ENCODE measurements at regions not wholly inside any gene's neighbourhood (a gene's known extent, or its start where the extent isn't known, plus 50 kb on each side); places are given as distances from the start of the nearest gene placed in this dataset.

- H3K27ac ChIP-seq (ENCODE audit: low read depth, low read length): no peak overlapping the region
- no peak overlapping the region for H4K91ac ChIP-seq (ENCODE audit: low read depth, low read length)
- H3K18ac ChIP-seq (ENCODE audit: low read length): no peak overlapping the region
- H3K4ac ChIP-seq (ENCODE audit: low read depth, low read length): no peak overlapping the region
- no peak overlapping the region for H2AFZ ChIP-seq (ENCODE audit: insufficient read depth, low read length, poor library complexity)
- no peak overlapping the region for H4K8ac ChIP-seq (ENCODE audit: low read depth, low read length)
- no peak overlapping the region for H3K14ac ChIP-seq (ENCODE audit: low read length)
- H3K36me3 ChIP-seq (ENCODE audit: control insufficient read depth in 1 of 2, insufficient read depth in 2 of 2, low read length in 2 of 2): no peaks in the 10 kb centered on the region
- no peak overlapping the region for H3K9ac ChIP-seq (ENCODE audit: low read length)
- no peak overlapping the region for H4K12ac ChIP-seq (ENCODE audit: low read depth, low read length)
- peaks cover 0 to 18% of the 10 kb centered on the region in 2 experiments for H3K4me1 ChIP-seq (ENCODE audit: control insufficient read depth in 1 of 2, insufficient read depth in 2 of 2, low read length in 2 of 2)
- peaks cover 5% of the 10 kb centered on the region for H3K79me1 ChIP-seq (ENCODE audit: low read length)
- H3K27me3 ChIP-seq (ENCODE audit: insufficient read depth, low read length): no peaks in the 10 kb centered on the region
- H3K79me2 ChIP-seq (ENCODE audit: control insufficient read depth, insufficient read depth, low read length, poor library complexity): no peaks in the 10 kb centered on the region
- H3K4me3 ChIP-seq (ENCODE audit: low read depth, low read length): no peak overlapping the region
- DNase-seq: peak; percentile 48 to 84
- H2BK5ac ChIP-seq (ENCODE audit: low read depth, low read length, poor library complexity): no peak overlapping the region
- no peak overlapping the region for H2AK5ac ChIP-seq (ENCODE audit: low read length)
- WGBS (ENCODE audit: extremely low coverage, insufficient coverage, insufficient read length): no CpG with 5 or more reads among the region's 1 CpG
- H3K4me2 ChIP-seq (ENCODE audit: low read length): no peak overlapping the region
- no peak overlapping the region for H2BK120ac ChIP-seq (ENCODE audit: insufficient read depth, low read length, poor library complexity)
- H3K9me3 ChIP-seq (ENCODE audit: insufficient read depth, low read depth, low read length): no peaks in the 10 kb centered on the region
- H2BK12ac ChIP-seq (ENCODE audit: low read length): no peak overlapping the region
- H3K23ac ChIP-seq (ENCODE audit: low read length): no peak overlapping the region
Measured at GRCh38 chr9:105129731-105130130, 114.7 kb upstream of the SLC44A1 start.

- no CpG with 5 or more reads among the region's 3 CpGs for WGBS (ENCODE audit: extremely low coverage, insufficient coverage, insufficient read length)
- no peaks in the 10 kb centered on the region for H3K36me3 ChIP-seq (ENCODE audit: control insufficient read depth in 1 of 2, insufficient read depth in 2 of 2, low read length in 2 of 2)
- H2AK5ac ChIP-seq (ENCODE audit: low read length): no peak overlapping the region
- no peak overlapping the region for H4K8ac ChIP-seq (ENCODE audit: low read depth, low read length)
- no peaks in the 10 kb centered on the region for H3K79me2 ChIP-seq (ENCODE audit: control insufficient read depth, insufficient read depth, low read length, poor library complexity)
- no peak overlapping the region for H3K23ac ChIP-seq (ENCODE audit: low read length)
- H3K9me3 ChIP-seq (ENCODE audit: insufficient read depth, low read depth, low read length): no peaks in the 10 kb centered on the region
- H3K14ac ChIP-seq (ENCODE audit: low read length): no peak overlapping the region
- peak overlapping the region; percentile 5 for H3K27ac ChIP-seq (ENCODE audit: low read depth, low read length)
- H3K4ac ChIP-seq (ENCODE audit: low read depth, low read length): no peak overlapping the region
- H3K27me3 ChIP-seq (ENCODE audit: insufficient read depth, low read length): no peaks in the 10 kb centered on the region
- H3K9ac ChIP-seq (ENCODE audit: low read length): no peak overlapping the region
- H4K12ac ChIP-seq (ENCODE audit: low read depth, low read length): no peak overlapping the region
- no peak for DNase-seq
- no peak overlapping the region for H2AFZ ChIP-seq (ENCODE audit: insufficient read depth, low read length, poor library complexity)
- no peak overlapping the region for H3K4me3 ChIP-seq (ENCODE audit: low read depth, low read length)
- peaks cover 5% of the 10 kb centered on the region for H3K79me1 ChIP-seq (ENCODE audit: low read length)
- H3K18ac ChIP-seq (ENCODE audit: low read length): no peak overlapping the region
- H3K4me1 ChIP-seq (ENCODE audit: control insufficient read depth in 1 of 2, insufficient read depth in 2 of 2, low read length in 2 of 2): peaks cover 0 to 17% of the 10 kb centered on the region in 2 experiments
- H4K91ac ChIP-seq (ENCODE audit: low read depth, low read length): no peak overlapping the region
- H2BK5ac ChIP-seq (ENCODE audit: low read depth, low read length, poor library complexity): no peak overlapping the region
- H3K4me2 ChIP-seq (ENCODE audit: low read length): no peak overlapping the region
- H2BK120ac ChIP-seq (ENCODE audit: insufficient read depth, low read length, poor library complexity): no peak overlapping the region
- no peak overlapping the region for H2BK12ac ChIP-seq (ENCODE audit: low read length)
Measured at GRCh38 chr9:105131981-105132380, 112.5 kb upstream of the SLC44A1 start.

GRCh38 chr9:105132606-105133005 is 111.8 kb upstream of the SLC44A1 start:
- Histone ChIP-seq H2BK5ac (ENCODE audit: low read depth, low read length, poor library complexity) (no peak overlapping the region), H4K8ac (ENCODE audit: low read depth, low read length) (no peak overlapping the region), H2AFZ (ENCODE audit: insufficient read depth, low read length, poor library complexity) (no peak overlapping the region), H3K79me1 (ENCODE audit: low read length) (peaks cover 5% of the 10 kb centered on the region), H2BK12ac (ENCODE audit: low read length) (no peak overlapping the region), H3K4ac (ENCODE audit: low read depth, low read length) (no peak overlapping the region), H3K9ac (ENCODE audit: low read length) (no peak overlapping the region), H3K9me3 (ENCODE audit: insufficient read depth, low read depth, low read length) (no peaks in the 10 kb centered on the region), H4K91ac (ENCODE audit: low read depth, low read length) (no peak overlapping the region), H3K18ac (ENCODE audit: low read length) (no peak overlapping the region), H4K12ac (ENCODE audit: low read depth, low read length) (no peak overlapping the region), H3K36me3 (ENCODE audit: control insufficient read depth in 1 of 2, insufficient read depth in 2 of 2, low read length in 2 of 2) (no peaks in the 10 kb centered on the region), H3K23ac (ENCODE audit: low read length) (no peak overlapping the region), H3K4me1 (ENCODE audit: control insufficient read depth in 1 of 2, insufficient read depth in 2 of 2, low read length in 2 of 2) (peaks cover 0 to 13% of the 10 kb centered on the region in 2 experiments), H3K4me3 (ENCODE audit: low read depth, low read length) (no peak overlapping the region), H2BK120ac (ENCODE audit: insufficient read depth, low read length, poor library complexity) (no peak overlapping the region), H3K4me2 (ENCODE audit: low read length) (peak overlapping the region; percentile 19), H3K79me2 (ENCODE audit: control insufficient read depth, insufficient read depth, low read length, poor library complexity) (no peaks in the 10 kb centered on the region), H2AK5ac (ENCODE audit: low read length) (no peak overlapping the region), H3K27ac (ENCODE audit: low read depth, low read length) (no peak overlapping the region), H3K27me3 (ENCODE audit: insufficient read depth, low read length) (no peaks in the 10 kb centered on the region), H3K14ac (ENCODE audit: low read length) (no peak overlapping the region)
- peak; percentile 91 to 99 for DNase-seq
- no CpG with 5 or more reads among the region's 2 CpGs for WGBS (ENCODE audit: extremely low coverage, insufficient coverage, insufficient read length)

GRCh38 chr9:105138306-105138801 is 106.1 kb upstream of the SLC44A1 start:
- peaks cover 1 to 4% of the 10 kb centered on the region in 2 experiments for H3K4me1 ChIP-seq (ENCODE audit: control insufficient read depth in 1 of 2, insufficient read depth in 2 of 2, low read length in 2 of 2)
- H3K36me3 ChIP-seq (ENCODE audit: control insufficient read depth in 1 of 2, insufficient read depth in 2 of 2, low read length in 2 of 2): no peaks in the 10 kb centered on the region
- WGBS (ENCODE audit: extremely low coverage, insufficient coverage, insufficient read length): no CpG with 5 or more reads among the region's 5 CpGs
- H4K12ac ChIP-seq (ENCODE audit: low read depth, low read length): no peak overlapping the region
- no peaks in the 10 kb centered on the region for H3K27me3 ChIP-seq (ENCODE audit: insufficient read depth, low read length)
- no peak overlapping the region for H3K4ac ChIP-seq (ENCODE audit: low read depth, low read length)
- H3K9ac ChIP-seq (ENCODE audit: low read length): no peak overlapping the region
- H2AK5ac ChIP-seq (ENCODE audit: low read length): no peak overlapping the region
- H2BK12ac ChIP-seq (ENCODE audit: low read length): no peak overlapping the region
- H3K23ac ChIP-seq (ENCODE audit: low read length): no peak overlapping the region
- no peak overlapping the region for H4K8ac ChIP-seq (ENCODE audit: low read depth, low read length)
- H3K79me1 ChIP-seq (ENCODE audit: low read length): no peaks in the 10 kb centered on the region
- no peak overlapping the region for H3K4me2 ChIP-seq (ENCODE audit: low read length)
- no peak overlapping the region for H3K4me3 ChIP-seq (ENCODE audit: low read depth, low read length)
- H3K14ac ChIP-seq (ENCODE audit: low read length): no peak overlapping the region
- peak; percentile 14 to 33 for DNase-seq
- no peak overlapping the region for H3K18ac ChIP-seq (ENCODE audit: low read length)
- H2AFZ ChIP-seq (ENCODE audit: insufficient read depth, low read length, poor library complexity): no peak overlapping the region
- no peak overlapping the region for H2BK120ac ChIP-seq (ENCODE audit: insufficient read depth, low read length, poor library complexity)
- no peak overlapping the region for H3K27ac ChIP-seq (ENCODE audit: low read depth, low read length)
- no peak overlapping the region for H2BK5ac ChIP-seq (ENCODE audit: low read depth, low read length, poor library complexity)
- no peak overlapping the region for H4K91ac ChIP-seq (ENCODE audit: low read depth, low read length)
- H3K79me2 ChIP-seq (ENCODE audit: control insufficient read depth, insufficient read depth, low read length, poor library complexity): no peaks in the 10 kb centered on the region
- no peaks in the 10 kb centered on the region for H3K9me3 ChIP-seq (ENCODE audit: insufficient read depth, low read depth, low read length)
